Heart left ventricle (tissue), 16 donors: ENCODE measurements at regions not wholly inside any gene's neighbourhood (a gene's known extent, or its start where the extent isn't known, plus 50 kb on each side); places are given as distances from the start of the nearest gene placed in this dataset.

Source experiments
- ATAC-seq, 4 donors: fragments of 200-7000 bp; cut with Tn5 transposase; one replicate each; pipeline ENCODE4 v1.9.1; 2020 to 2022; ENCODE audit warnings: moderate library complexity in 4 of 4, mild to moderate bottlenecking in 3 of 4, moderate number of reproducible peaks in 1 of 4
- DNase-seq, 5 donors: peaks; one replicate each; pipeline ENCODE4 v3.0.0-alpha.2; 2020
- H3K27ac ChIP-seq, 12 donors: fragments of 200-600 bp; sonication (generic) in 4 of 12; one replicate each; pipeline versions ENCODE4 v1.5.0 to v1.8.0; 2016 to 2022; ENCODE audit warnings: mild to moderate bottlenecking in 2 of 12
- H3K27me3 ChIP-seq, 9 donors: fragments of 200-600 bp; sonication (generic) in 2 of 9; one replicate each; pipeline versions ENCODE4 v1.5.1 to v1.8.0; 2016 to 2022; ENCODE audit warnings: mild to moderate bottlenecking in 3 of 9
- H3K36me3 ChIP-seq, 9 donors: fragments of 200-600 bp; sonication (generic) in 2 of 9; one replicate each; pipeline versions ENCODE4 v1.5.0 to v1.8.0; 2018 to 2022; ENCODE audit warnings: mild to moderate bottlenecking in 2 of 9
- H3K4me1 ChIP-seq, 12 donors: fragments of 200-600 bp; sonication (generic) in 4 of 12; one replicate each; pipeline versions ENCODE4 v1.5.0 to v1.8.0; 2016 to 2022; ENCODE audit warnings: mild to moderate bottlenecking in 3 of 12
- H3K4me3 ChIP-seq, 12 donors: fragments of 200-600 bp; sonication (generic) in 4 of 12; one replicate each; pipeline versions ENCODE4 v1.5.0 to v1.8.0; 2017 to 2022; ENCODE audit warnings: mild to moderate bottlenecking in 9 of 12, moderate library complexity in 4 of 12
- H3K9me3 ChIP-seq, 12 donors: fragments of 200-600 bp; sonication (generic) in 4 of 12; one replicate each; pipeline versions ENCODE4 v1.5.0 to v1.8.0; 2016 to 2022; ENCODE audit warnings: mild to moderate bottlenecking in 1 of 12
- POLR2A ChIP-seq, 2 donors: fragments of 450-650 bp; IDR thresholded peaks; one replicate each; pipeline ENCODE4 v1.6.1; 2017; ENCODE audit warnings: antibody characterized with exemption in 2 of 2, mild to moderate bottlenecking in 2 of 2, moderate library complexity in 2 of 2
- WGBS, 4 donors: extraction: QIAGEN DNeasy Blood & Tissue Kit in 2 of 4; methylation state at CpG; one replicate each; pipeline versions ENCODE4 v1.1.5 to v1.1.7; 2013 to 2018; 5-methylcytosine and 5-hydroxymethylcytosine counted together
- intact Hi-C, 10 donors: fragments of 100-400 bp; cut with DNase I; formaldehyde crosslinking; loops; one replicate each; pipeline versions ENCODE4 v1.11.1 to v1.14.2; 2022
- TF ChIP-seq, protein P1 (sequence below), 12 donors: fragments of 200-600 bp; sonication (generic) in 4 of 12; IDR thresholded peaks; one replicate each; pipeline versions ENCODE4 v1.5.0 to v1.8.0; 2018 to 2022; ENCODE audit warnings: antibody characterized with exemption in 12 of 12, mild to moderate bottlenecking in 5 of 12
- donor health status: ischemic (EF 13 %, LVEDD 7.1; RV severe dilation, severe dysfunction).
- donor health status: healthy with polysubstance abuse.
- donor health status: DM: no; HTN: yes; CAD: no.
- donor health status: DM: no; HTN: no; CAD: no.
- donor health status: ischemic (EF 25% LVEDD 6.9; RV normal size, moderate dysfunction).
- donor health status: ischemic (EF 25% LVEDD 5.7; RV mildly dilated, moderate dysfunction).
- donor health status: healthy.
- donor health status: DM: yes; HTN: yes; CAD: no.
- donor health status: ischemic (EF 35%, LVEDD 5.7; RV mildly dilated, moderate dysfunction).
- donor health status: nonischemic (EF 11% LVEDD 7.7; RV severe dilation, severe dysfunction).
- donor health status: DM: yes; HTN: yes; CAD: no.
- donor health status: PGD.
- donor health status: ischemic (EF 29% LVEDD 5.4; RV normal size, mild dysfunction).
- donor health status: nonischemic (EF 23%, LVEDD 6.1; RV moderate dilation, normal function).

DNA sequence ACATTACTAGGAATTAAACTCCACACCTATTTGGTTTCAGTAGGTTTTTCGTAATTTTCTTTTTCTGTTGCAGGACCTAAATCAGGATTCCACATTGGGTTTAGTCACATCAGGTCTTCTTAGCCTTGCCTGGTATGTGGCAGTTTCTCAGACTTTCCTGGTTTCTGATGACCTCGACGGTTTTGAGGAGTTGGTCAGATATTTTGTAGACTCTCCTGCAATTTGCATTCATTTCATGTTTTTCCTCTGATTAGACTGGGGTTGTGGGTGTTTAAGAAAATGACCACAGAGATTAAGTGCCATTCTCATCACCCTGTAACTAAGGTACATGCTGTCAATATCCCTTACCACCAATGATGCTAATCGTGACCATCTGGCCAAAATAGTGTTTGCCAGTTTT lies 97.3 kb upstream of the ST6GAL2 start:
- H3K4me1 ChIP-seq = no peaks in the 10 kb centered on the region
- intact Hi-C loops = no loop called here
- H3K9me3 ChIP-seq = no peaks in the 10 kb centered on the region
- H3K36me3 ChIP-seq = no peaks in the 10 kb centered on the region
- DNase-seq = no peak
- H3K27ac ChIP-seq = no peak overlapping the region
- H3K27me3 ChIP-seq = no peaks in the 10 kb centered on the region
- no peak overlapping the region for H3K4me3 ChIP-seq
- TF ChIP-seq, protein P1, sequence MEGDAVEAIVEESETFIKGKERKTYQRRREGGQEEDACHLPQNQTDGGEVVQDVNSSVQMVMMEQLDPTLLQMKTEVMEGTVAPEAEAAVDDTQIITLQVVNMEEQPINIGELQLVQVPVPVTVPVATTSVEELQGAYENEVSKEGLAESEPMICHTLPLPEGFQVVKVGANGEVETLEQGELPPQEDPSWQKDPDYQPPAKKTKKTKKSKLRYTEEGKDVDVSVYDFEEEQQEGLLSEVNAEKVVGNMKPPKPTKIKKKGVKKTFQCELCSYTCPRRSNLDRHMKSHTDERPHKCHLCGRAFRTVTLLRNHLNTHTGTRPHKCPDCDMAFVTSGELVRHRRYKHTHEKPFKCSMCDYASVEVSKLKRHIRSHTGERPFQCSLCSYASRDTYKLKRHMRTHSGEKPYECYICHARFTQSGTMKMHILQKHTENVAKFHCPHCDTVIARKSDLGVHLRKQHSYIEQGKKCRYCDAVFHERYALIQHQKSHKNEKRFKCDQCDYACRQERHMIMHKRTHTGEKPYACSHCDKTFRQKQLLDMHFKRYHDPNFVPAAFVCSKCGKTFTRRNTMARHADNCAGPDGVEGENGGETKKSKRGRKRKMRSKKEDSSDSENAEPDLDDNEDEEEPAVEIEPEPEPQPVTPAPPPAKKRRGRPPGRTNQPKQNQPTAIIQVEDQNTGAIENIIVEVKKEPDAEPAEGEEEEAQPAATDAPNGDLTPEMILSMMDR (IDR thresholded peaks at IDR 0.05) = no peak
- TF ChIP-seq POLR2A (IDR thresholded peaks at IDR 0.05) = no peak
- ATAC-seq = no peak
- 88 to 91% (median 89%) methylated on average over 4 of the region's 4 CpGs for WGBS, 4 donors

DNA sequence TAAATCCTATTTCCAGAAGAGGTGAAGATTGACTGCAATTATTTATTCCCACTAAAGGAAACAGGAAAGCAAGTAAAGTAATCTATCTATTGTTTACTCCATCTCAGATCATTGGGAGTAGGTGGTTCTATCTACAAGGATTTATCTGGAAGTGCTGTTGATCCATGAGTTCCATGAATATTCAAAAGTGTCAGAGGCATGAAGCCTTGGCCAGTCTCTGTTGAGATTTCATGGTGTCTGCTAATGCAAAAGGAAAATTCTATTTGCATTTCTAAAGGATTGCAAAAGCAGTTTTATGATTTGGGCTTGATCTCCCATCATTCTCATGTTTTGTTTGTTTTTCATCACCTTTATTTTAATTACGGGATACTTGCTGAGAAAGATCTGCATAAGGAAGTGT lies 102.4 kb upstream of the ST6GAL2 start:
- ATAC-seq (no peak), DNase-seq (no peak)
- Histone ChIP-seq H3K4me3 (no peak overlapping the region), H3K36me3 (no peaks in the 10 kb centered on the region), H3K9me3 (no peaks in the 10 kb centered on the region), H3K4me1 (no peaks in the 10 kb centered on the region), H3K27ac (no peak overlapping the region), H3K27me3 (no peaks in the 10 kb centered on the region)
- no peak for TF ChIP-seq POLR2A (IDR thresholded peaks at IDR 0.05)
- TF ChIP-seq, protein P1 (IDR thresholded peaks at IDR 0.05) = no peak
- 68 to 79% (median 73%) methylated on average over 1 of the region's 1 CpG for WGBS, 4 donors
- intact Hi-C loops = no loop called here

DNA sequence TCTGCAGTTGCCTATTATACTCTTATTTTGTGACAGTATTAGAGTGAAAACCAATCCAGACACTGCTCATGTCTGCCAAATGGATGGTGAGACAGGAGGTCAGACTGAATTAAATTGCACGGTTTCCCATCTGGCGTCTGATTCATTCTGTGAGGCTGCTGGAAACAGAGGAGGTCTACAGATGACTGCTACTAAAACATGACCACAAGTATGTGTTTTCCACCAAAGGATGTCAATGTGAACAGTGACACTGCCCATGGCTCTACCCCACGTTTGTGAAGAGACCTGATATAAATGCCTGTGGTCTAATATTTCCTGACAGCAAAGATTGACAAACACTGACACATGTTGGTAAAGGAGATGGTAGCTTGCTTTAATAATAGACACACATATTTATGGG lies 104.3 kb upstream of the ST6GAL2 start:
- Histone ChIP-seq H3K4me3 (no peak overlapping the region), H3K36me3 (no peaks in the 10 kb centered on the region), H3K4me1 (peaks cover 0 to under 1% (median 0%) of the 10 kb centered on the region in 12 donors), H3K9me3 (no peaks in the 10 kb centered on the region), H3K27me3 (no peaks in the 10 kb centered on the region), H3K27ac (no peak overlapping the region)
- no peak for DNase-seq
- 53 to 62% (median 60%) methylated on average over 3 of the region's 3 CpGs for WGBS, 4 donors
- intact Hi-C loops = no loop called here
- peak in 1 of 4 donors; percentile 20 for ATAC-seq
- no peak for TF ChIP-seq POLR2A (IDR thresholded peaks at IDR 0.05)
- TF ChIP-seq, protein P1 (IDR thresholded peaks at IDR 0.05) = no peak

DNA sequence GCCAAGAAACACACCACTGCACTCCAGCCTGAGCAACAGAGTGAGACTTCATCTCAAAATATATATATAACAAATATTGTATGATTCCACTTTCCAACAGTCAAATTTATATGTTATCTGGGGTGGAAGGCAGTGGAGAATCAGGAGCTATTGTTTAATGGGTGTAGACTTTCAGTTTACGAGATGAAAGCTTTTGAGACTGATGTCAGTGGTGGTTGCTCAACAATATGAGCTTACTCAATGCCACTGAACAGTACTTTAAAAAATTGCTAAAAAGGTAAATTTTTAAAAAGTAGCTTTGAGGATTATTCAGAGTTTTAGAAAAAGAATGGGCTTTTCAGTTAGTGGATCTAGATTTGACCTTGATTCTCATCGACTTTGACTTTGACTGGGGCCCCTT lies 105.9 kb upstream of the ST6GAL2 start:
- no peaks in the 10 kb centered on the region for H3K9me3 ChIP-seq
- 86 to 96% (median 91%) methylated on average over 2 of the region's 2 CpGs for WGBS, 4 donors

More for the DNA sequence above, 105.9 kb upstream of the ST6GAL2 start:
- TF ChIP-seq, protein P1 (IDR thresholded peaks at IDR 0.05) = no peak
- H3K4me3 ChIP-seq = no peak overlapping the region
- no peaks in the 10 kb centered on the region for H3K36me3 ChIP-seq
- no peak for ATAC-seq
- H3K27me3 ChIP-seq = no peaks in the 10 kb centered on the region
- DNase-seq = no peak
- no peak overlapping the region for H3K27ac ChIP-seq
- intact Hi-C loops = no loop called here
- H3K4me1 ChIP-seq = peaks cover 0 to 16% (median 4%) of the 10 kb centered on the region in 12 donors
